ENCODE measurements at regions not wholly inside any gene's neighbourhood (a gene's known extent, or its start where the extent isn't known, plus 50 kb on each side); places are given as distances from the start of the nearest gene placed in this dataset.
"Not testable (repeated sequence)": the region's sequence is repeated elsewhere in the genome, so short reads cannot be mapped to it uniquely, and the experiment has no call there.

DNA sequence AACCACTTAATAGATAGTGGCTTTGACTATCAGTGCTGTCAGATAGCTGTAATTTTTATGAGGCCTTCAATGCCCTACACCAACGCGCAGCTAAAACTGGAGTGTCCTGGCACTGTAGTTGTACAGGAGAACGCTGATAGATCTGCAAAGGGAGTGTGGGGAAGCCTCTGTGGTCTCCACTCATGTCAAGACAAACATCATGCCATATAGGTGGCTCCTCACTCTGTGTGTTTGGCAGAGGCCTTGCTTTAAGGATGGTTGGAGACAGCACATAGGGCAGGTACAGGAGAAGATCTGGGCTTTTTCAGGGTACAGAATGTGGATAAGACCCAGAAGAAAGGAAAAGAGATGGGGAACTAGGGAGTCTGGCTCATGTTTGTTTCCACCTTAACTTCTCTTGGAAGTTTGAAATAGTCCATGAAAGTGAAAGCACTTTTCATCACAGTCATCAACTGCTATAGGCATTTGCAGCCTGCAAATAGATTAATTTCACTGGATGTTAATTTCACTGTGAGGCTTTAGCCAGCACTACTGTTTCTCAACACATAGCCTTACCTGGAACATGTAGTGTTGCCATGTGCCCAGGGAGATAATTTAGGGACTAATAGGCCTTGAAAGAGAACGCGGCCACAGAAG, 425.8 kb upstream of the TBL1XR1 start:
- TF ChIP-seq, protein P1, sequence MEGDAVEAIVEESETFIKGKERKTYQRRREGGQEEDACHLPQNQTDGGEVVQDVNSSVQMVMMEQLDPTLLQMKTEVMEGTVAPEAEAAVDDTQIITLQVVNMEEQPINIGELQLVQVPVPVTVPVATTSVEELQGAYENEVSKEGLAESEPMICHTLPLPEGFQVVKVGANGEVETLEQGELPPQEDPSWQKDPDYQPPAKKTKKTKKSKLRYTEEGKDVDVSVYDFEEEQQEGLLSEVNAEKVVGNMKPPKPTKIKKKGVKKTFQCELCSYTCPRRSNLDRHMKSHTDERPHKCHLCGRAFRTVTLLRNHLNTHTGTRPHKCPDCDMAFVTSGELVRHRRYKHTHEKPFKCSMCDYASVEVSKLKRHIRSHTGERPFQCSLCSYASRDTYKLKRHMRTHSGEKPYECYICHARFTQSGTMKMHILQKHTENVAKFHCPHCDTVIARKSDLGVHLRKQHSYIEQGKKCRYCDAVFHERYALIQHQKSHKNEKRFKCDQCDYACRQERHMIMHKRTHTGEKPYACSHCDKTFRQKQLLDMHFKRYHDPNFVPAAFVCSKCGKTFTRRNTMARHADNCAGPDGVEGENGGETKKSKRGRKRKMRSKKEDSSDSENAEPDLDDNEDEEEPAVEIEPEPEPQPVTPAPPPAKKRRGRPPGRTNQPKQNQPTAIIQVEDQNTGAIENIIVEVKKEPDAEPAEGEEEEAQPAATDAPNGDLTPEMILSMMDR (conservative IDR thresholded peaks at IDR 0.05; ENCODE audit: low read depth, low read length): no peak
- DNase-seq (ENCODE audit: low read depth): no peak

DNA sequence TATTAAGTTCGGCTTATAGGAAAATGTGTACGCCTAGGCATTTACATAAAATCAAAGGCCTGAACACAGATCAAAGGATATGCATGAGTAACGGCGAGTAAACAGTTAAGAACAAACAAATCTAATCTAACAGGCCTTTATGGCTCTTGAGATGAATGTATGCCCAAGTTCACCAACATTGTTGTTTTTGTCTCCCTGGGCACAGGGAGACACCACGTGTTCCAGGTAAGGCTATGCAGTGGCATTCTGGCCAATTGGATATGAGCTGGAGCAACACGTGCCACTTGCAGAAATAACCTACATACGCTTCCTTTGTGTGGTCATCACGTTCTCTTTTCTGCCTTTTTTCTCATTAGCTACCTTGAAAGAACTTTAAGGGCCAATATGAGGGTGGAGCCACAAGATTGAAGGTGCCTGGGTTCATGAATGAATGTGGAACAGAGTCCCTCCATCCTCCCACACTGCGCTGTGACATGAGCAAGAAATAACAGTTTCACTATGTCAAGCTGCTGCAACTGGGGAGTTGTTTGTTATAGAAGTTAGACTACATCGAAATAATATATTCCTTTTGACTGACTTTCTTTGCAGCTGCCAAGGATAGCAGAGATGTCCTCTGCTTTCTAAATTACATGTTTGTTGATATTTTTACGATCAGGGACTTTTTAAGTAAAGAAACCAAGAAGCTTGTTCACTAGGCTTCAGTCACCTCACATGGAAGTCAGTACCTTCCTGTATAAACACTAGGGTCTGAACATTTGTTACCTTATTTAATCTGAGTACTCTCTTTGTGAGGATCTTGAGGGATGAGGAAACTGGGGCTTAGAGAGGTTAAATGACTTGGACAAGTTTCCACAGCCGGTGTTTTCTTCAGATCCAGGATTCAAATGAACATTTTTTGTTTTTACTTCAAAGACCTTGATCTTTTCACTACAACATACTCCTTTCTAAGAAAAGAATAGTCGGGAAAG, 427.5 kb upstream of the TBL1XR1 start:
- no peak overlapping the region for H3K4me3 ChIP-seq (ENCODE audit: low read depth, low read length)
- no peak for DNase-seq (ENCODE audit: low read depth)
- TF ChIP-seq, protein P1 (conservative IDR thresholded peaks at IDR 0.05; ENCODE audit: low read depth, low read length): no peak

More for the DNA sequence above, 425.8 kb upstream of the TBL1XR1 start:
- no peak overlapping the region for H3K4me3 ChIP-seq (ENCODE audit: low read depth, low read length)

DNA sequence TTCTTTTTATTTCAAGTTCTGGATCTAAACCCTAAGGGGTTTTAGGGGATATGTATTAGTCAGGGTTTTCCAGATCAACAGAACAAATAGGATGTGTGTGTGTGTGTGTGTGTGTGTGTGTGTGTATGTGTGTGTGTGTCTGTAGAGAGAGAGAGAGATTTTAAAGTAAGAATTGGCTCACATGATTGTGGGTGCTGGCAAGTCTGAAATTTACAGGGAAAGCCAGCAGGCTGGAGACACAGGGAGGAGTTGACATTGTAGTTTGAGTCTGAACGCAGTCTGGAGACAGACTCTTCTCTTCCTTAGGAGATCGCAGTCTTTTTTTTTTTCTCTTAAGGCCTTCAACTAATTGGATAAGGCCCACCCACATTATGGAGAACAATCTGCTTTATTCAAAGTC, 428.8 kb upstream of the TBL1XR1 start:
- no peak overlapping the region for H3K4me3 ChIP-seq (ENCODE audit: low read depth, low read length)
- DNase-seq (ENCODE audit: low read depth): no peak
- TF ChIP-seq, protein P1 (conservative IDR thresholded peaks at IDR 0.05; ENCODE audit: low read depth, low read length): no peak

DNA sequence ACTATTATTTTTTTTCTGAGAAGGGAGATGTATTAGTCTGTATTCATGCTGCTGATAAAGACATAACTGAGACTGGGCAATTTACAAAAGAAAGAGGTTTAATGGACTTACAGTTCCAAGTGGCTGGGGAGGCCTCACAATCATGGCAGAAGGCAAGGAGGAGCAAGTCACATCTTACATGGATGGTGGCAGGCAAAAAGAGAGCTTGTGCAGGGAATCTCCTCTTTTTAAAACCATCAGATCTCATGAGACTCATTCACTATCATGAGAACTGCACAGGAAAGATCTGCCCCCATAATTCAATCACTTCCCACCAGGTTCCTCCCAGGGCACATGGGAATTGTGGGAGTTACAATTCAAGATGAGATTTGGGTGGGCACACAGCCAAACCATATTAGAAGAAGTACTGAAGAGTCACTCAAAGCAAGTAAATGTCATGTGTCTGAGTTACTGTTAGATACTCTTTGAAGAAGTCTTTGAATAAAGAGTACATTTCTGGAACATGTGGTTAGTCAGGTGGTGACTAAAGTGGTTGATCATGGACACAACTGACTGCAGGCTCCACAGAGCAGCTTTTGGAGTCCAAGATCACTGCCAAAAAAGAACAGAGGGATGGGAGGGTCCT, 430.9 kb upstream of the TBL1XR1 start:
- not testable (repeated sequence) for H3K4me3 ChIP-seq (ENCODE audit: low read depth, low read length); DNase-seq (ENCODE audit: low read depth)

DNA sequence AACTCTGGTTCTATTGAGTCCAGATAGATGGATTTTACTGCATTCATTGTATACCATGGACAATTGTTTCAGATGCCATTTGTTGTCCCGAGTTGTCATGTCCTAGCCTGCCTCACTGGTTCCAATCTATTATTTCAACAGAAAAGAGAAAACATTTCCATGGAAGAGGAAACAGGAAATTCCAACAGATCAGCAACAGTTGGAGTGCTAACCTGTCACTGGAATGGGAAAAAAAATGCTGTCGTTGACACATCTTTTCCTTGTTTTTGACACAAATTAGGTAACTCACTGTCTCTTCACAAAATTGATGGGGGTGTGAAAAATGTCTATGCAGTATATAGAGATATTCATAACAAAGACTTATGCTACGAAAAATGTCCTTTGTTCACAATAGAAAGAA, 432.0 kb upstream of the TBL1XR1 start:
- H3K4me3 ChIP-seq (ENCODE audit: low read depth, low read length): no peak overlapping the region
- no peak for DNase-seq (ENCODE audit: low read depth)
- TF ChIP-seq, protein P1 (conservative IDR thresholded peaks at IDR 0.05; ENCODE audit: low read depth, low read length): no peak

DNA sequence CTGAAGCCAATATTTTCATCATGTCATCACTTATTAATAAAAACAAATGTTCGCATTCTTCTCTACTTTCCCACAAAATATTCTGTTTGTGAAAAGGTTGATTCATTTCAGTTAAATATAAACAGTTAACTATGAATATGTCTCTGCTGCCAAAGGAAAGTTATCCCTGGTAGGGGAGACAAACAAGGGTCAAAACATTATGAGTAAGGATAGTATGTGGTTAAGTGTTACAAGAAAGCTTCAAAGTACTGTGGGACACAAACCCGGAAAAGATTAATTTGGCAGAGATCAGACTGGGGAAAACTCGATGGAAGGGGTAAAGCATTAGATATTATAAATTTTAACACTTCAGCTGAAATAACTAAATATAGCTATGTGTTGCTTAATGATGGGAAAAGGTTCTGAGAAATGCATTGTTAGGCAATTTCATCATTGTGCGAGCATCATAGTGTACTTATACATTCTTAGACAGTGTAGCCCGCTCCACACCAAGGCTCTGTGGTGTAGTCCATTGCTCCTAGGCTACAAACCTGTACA, 436.5 kb upstream of the TBL1XR1 start:
- TF ChIP-seq, protein P1 (conservative IDR thresholded peaks at IDR 0.05; ENCODE audit: low read depth, low read length): no peak
- peak; percentile 98 for DNase-seq (ENCODE audit: low read depth)
- no peak overlapping the region for H3K4me3 ChIP-seq (ENCODE audit: low read depth, low read length)

DNA sequence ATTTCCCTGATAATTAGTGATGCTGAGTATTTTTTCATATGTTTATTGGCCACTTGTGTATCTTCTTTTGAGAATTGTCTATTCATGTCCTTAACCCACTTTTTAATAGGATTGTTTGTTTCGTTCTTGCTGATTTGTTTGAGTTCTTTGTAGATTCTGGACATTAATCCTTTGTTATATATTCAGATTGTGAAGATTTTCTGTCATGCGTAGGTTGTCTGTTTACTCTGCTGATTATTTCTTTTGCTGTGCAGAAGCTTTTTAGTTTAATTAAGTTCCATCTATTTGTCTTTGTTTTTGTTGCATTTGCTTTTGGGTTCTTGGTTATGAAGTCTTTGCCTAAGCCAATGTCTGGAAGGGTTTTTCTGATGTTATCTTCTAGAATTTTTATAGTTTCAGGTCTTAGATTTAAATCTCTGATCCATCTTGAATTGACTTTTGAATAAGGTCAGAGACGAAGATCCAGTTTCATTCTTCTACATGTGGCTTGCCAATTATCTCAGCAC, 438.4 kb upstream of the TBL1XR1 start:
- not testable (repeated sequence) for DNase-seq (ENCODE audit: low read depth); H3K4me3 ChIP-seq (ENCODE audit: low read depth, low read length)

Measured in choroid plexus epithelial cell (primary cell).